A549 (cell line): ENCODE measurements at regions not wholly inside any gene's neighbourhood (a gene's known extent, or its start where the extent isn't known, plus 50 kb on each side); places are given as distances from the start of the nearest gene placed in this dataset.
"Not testable (repeated sequence)": the region's sequence is repeated elsewhere in the genome, so short reads cannot be mapped to it uniquely, and the experiment has no call there.

Source experiments
- ATAC-seq, 2 experiments: fragments of 200-7000 bp in 1 of 2; fragments of >200 bp in 1 of 2; cut with Nextera tagmentation in 1 of 2; cut with Tn5 transposase in 1 of 2; 3 replicates each; pipeline versions ENCODE4 v1.8.0 to v1.9.1; 2018 to 2020; ENCODE audit warnings: mild to moderate bottlenecking in 1 of 2, moderate library complexity in 1 of 2
- CTCF ChIA-PET: fragments of 300-600 bp; sonication (Branson Sonifier 250); formaldehyde crosslinking; extraction: SDS; loops from one replicate; lab custom pipeline; 2021; ENCODE audit warnings: antibody characterized with exemption, inconsistent platforms; lab: Yijun Ruan, JAX
- POLR2A ChIA-PET: fragments of 350-600 bp; formaldehyde crosslinking; extraction: SDS; loops from one replicate; lab custom pipeline; 2021; ENCODE audit warnings: antibody characterized with exemption, inconsistent platforms; lab: Yijun Ruan, JAX
- DNase-seq, 2 experiments: peaks; one replicate each; pipeline versions ENCODE4 v3.0.0 to v3.0.0-alpha.2; 2011 to 2016; ENCODE audit warnings: low read depth in 1 of 2, low spot score in 1 of 2
- FAIRE-seq: peaks from 2 replicates; lab custom pipeline; 2011; peaks lifted over from hg19 to GRCh38; lab: Jason Lieb, UNC
- H3K27ac ChIP-seq, 2 experiments: fragments of >200 bp; sonication (Bioruptor Twin); formaldehyde crosslinking; 3 replicates each; pipeline ENCODE4 v1.5.1; 2016 to 2017
- H3K4me1 ChIP-seq: fragments of >200 bp; sonication (Bioruptor Twin); formaldehyde crosslinking; 3 replicates; pipeline ENCODE4 v1.6.1; 2016
- H3K4me2 ChIP-seq: fragments of >200 bp; sonication (Bioruptor Twin); formaldehyde crosslinking; 3 replicates; pipeline ENCODE4 v1.6.1; 2016
- H3K4me3 ChIP-seq: fragments of >200 bp; sonication (Bioruptor Twin); formaldehyde crosslinking; 3 replicates; pipeline ENCODE4 v1.5.1; 2016
- H3K9me3 ChIP-seq: fragments of >200 bp; sonication (Bioruptor Twin); formaldehyde crosslinking; 3 replicates; pipeline ENCODE4 v1.6.1; 2016
- BCL3 ChIP-seq: fragments of >200 bp; sonication (Bioruptor Twin); formaldehyde crosslinking; IDR thresholded peaks from 3 replicates; pipeline ENCODE4 v1.6.1; 2016
- CBX8 ChIP-seq: fragments of 200-600 bp; sonication (generic); IDR thresholded peaks from 2 replicates; pipeline ENCODE4 v1.6.1; 2016
- CEBPB ChIP-seq, 2 experiments: fragments of >200 bp in 1 of 2; sonication (Bioruptor Twin) in 1 of 2; formaldehyde crosslinking in 1 of 2; IDR thresholded peaks; 2 replicates each; pipeline ENCODE4 v1.6.1; 2012 to 2016
- EHF ChIP-seq: fragments of 250-450 bp; sonication (Bioruptor Pico); IDR thresholded peaks from 2 replicates; pipeline ENCODE4 v1.5.0; 2020; ENCODE audit warnings: mild to moderate bottlenecking
- EHMT2 ChIP-seq: fragments of 200-600 bp; sonication (generic); IDR thresholded peaks from 2 replicates; pipeline ENCODE4 v1.6.1; 2016; ENCODE audit warnings: antibody characterized with exemption, low read depth, mild to moderate bottlenecking, moderate library complexity
- FOSB ChIP-seq: fragments of 250-450 bp; sonication (Bioruptor Pico); IDR thresholded peaks from 2 replicates; pipeline ENCODE4 v1.5.0; 2020; ENCODE audit warnings: mild to moderate bottlenecking, moderate library complexity
- FOSL2 ChIP-seq, 2 experiments: fragments of 450-650 bp in 1 of 2; fragments of >200 bp in 1 of 2; sonication (Bioruptor Twin) in 1 of 2; formaldehyde crosslinking; IDR thresholded peaks; 2 replicates each; pipeline versions ENCODE4 v1.5.0 to v1.6.1; 2016 to 2020; ENCODE audit warnings: mild to moderate bottlenecking in 1 of 2, moderate library complexity in 1 of 2
- FOXS1 ChIP-seq: fragments of 250-450 bp; sonication (Bioruptor Pico); IDR thresholded peaks from 2 replicates; pipeline ENCODE4 v1.5.0; 2020; ENCODE audit warnings: mild to moderate bottlenecking, moderate library complexity
- HDAC2 ChIP-seq: fragments of 200-600 bp; sonication (generic); IDR thresholded peaks from 2 replicates; pipeline ENCODE4 v1.6.1; 2016
- HOXA7 ChIP-seq: fragments of 250-450 bp; sonication (Bioruptor Pico); IDR thresholded peaks from 2 replicates; pipeline ENCODE4 v1.5.0; 2020; ENCODE audit warnings: mild to moderate bottlenecking, moderate library complexity
- HOXB13 ChIP-seq: fragments of 250-450 bp; sonication (Bioruptor Pico); IDR thresholded peaks from 2 replicates; pipeline ENCODE4 v1.5.0; 2020; ENCODE audit warnings: low read depth, mild to moderate bottlenecking, moderate library complexity
- HOXB5 ChIP-seq: fragments of 250-450 bp; sonication (Bioruptor Pico); IDR thresholded peaks from 2 replicates; pipeline ENCODE4 v1.5.0; 2020; ENCODE audit warnings: mild to moderate bottlenecking, moderate library complexity
- KDM1A ChIP-seq: fragments of 200-600 bp; sonication (generic); IDR thresholded peaks from 2 replicates; pipeline ENCODE4 v1.6.1; 2016; ENCODE audit warnings: low read depth, mild to moderate bottlenecking
- MAZ ChIP-seq: fragments of 150-350 bp; IDR thresholded peaks from 2 replicates; pipeline ENCODE4 v1.6.1; 2014; ENCODE audit warnings: antibody characterized with exemption, low read depth, low read length, borderline replicate concordance
- NPAS2 ChIP-seq: fragments of 250-450 bp; sonication (Bioruptor Pico); IDR thresholded peaks from 2 replicates; pipeline ENCODE4 v1.8.0; 2022; ENCODE audit warnings: mild to moderate bottlenecking, moderate library complexity, borderline replicate concordance
- RARB ChIP-seq: fragments of 250-450 bp; sonication (Bioruptor Pico); IDR thresholded peaks from 2 replicates; pipeline ENCODE4 v1.8.0; 2021; ENCODE audit warnings: mild to moderate bottlenecking, moderate library complexity
- SREBF2 ChIP-seq: fragments of 450-650 bp; IDR thresholded peaks from 2 replicates; pipeline ENCODE4 v1.6.1; 2014; ENCODE audit warnings: mild to moderate bottlenecking, moderate library complexity
- ZC3H11A ChIP-seq: fragments of 450-650 bp; IDR thresholded peaks from 2 replicates; pipeline ENCODE4 v1.6.1; 2014; ENCODE audit warnings: antibody characterized with exemption, mild to moderate bottlenecking
- ZFP36 ChIP-seq: fragments of 450-650 bp; IDR thresholded peaks from 2 replicates; pipeline ENCODE4 v1.6.1; 2014; ENCODE audit warnings: borderline replicate concordance; ENCODE audit not compliant: partially characterized antibody
- WGBS: methylation state at CpG from one replicate; pipeline ENCODE4 v1.1.6; 2017; ENCODE audit errors: missing lambda C conversion rate; 5-methylcytosine and 5-hydroxymethylcytosine counted together

- ATAC-seq = no peak
These were observed 161.5 kb downstream of the TMEM132E start for GRCh38 chr17:34740565-34741520.

GRCh38 chr17:34739386-34739785 is 160.0 kb downstream of the TMEM132E start:
- H3K4me1 ChIP-seq = no peaks in the 10 kb centered on the region
- 34% methylated on average over 5 of the region's 5 CpGs for WGBS
- TF ChIP-seq HDAC2 (no peak), EHMT2 (no peak), CEBPB (IDR thresholded peaks at IDR 0.05) (no peak), RARB (CRISPR knock-in tag) (no peak), BCL3 (no peak), FOSL2 (IDR thresholded peaks at IDR 0.05) (no peak), FOSL2 (CRISPR knock-in tag; IDR thresholded peaks at IDR 0.05) (no peak), HOXB13 (CRISPR knock-in tag) (no peak), CBX8 (no peak), ZFP36 (no peak)
- H3K4me2 ChIP-seq = no peak overlapping the region
- ChIA-PET POLR2A (no interaction called here), CTCF (interaction anchor here (0.6 kb wide), 1 partner anchor 10 kb away, joined by 4 read pairs; no protein-coding TSS in a partner anchor)
- FAIRE-seq (no peak), ATAC-seq (no peak), DNase-seq (no peak)
- H3K4me3 ChIP-seq = no peak overlapping the region
- H3K9me3 ChIP-seq = 0 out of 3 replicates have a peak, but pooled peaks cover 2% of the 10 kb centered on the region
- H3K27ac ChIP-seq = no peak overlapping the region

More at GRCh38 chr17:34740565-34741520, 161.5 kb downstream of the TMEM132E start:
- CTCF ChIA-PET = interaction anchor here (0.8 kb wide), 1 partner anchor 51 kb away, joined by 3 read pairs; no protein-coding TSS in a partner anchor
- DNase-seq (no peak), FAIRE-seq (no peak)
- 37% methylated on average over 8 of the region's 8 CpGs for WGBS
- H3K4me1 ChIP-seq = no peaks in the 10 kb centered on the region
- POLR2A ChIA-PET = no interaction called here
- no peak for TF ChIP-seq EHF
- no peak for TF ChIP-seq ZC3H11A
- no peak for TF ChIP-seq CEBPB (IDR thresholded peaks at IDR 0.05)
- TF ChIP-seq FOXS1 = no peak
- TF ChIP-seq, all 56 proteins: peak for 0
- H3K4me2 ChIP-seq = no peak overlapping the region
- no peak overlapping the region for H3K27ac ChIP-seq
- 0 out of 3 replicates have a peak, but pooled peaks cover 2% of the 10 kb centered on the region for H3K9me3 ChIP-seq
- H3K4me3 ChIP-seq = no peak overlapping the region

GRCh38 chr17:34737673-34738072 is 158.3 kb downstream of the TMEM132E start:
- ATAC-seq, H3K4me3 ChIP-seq, H3K4me1 ChIP-seq, POLR2A ChIA-PET, FAIRE-seq, DNase-seq, CTCF ChIA-PET, H3K4me2 ChIP-seq, H3K27ac ChIP-seq, H3K9me3 ChIP-seq: not testable (repeated sequence)
- 14% methylated on average over 4 of the region's 4 CpGs for WGBS

GRCh38 chr17:34736611-34737010 is 157.2 kb downstream of the TMEM132E start:
- Histone ChIP-seq H3K4me1 (no peaks in the 10 kb centered on the region), H3K4me2 (no peak overlapping the region), H3K4me3 (no peak overlapping the region), H3K9me3 (peaks cover 9% of the 10 kb centered on the region; the same call in 2 of the 3 replicates), H3K27ac (no peak overlapping the region)
- DNase-seq (no peak), ATAC-seq (no peak), FAIRE-seq (no peak)
- 8% methylated on average over 8 of the region's 8 CpGs for WGBS
- CTCF ChIA-PET = no interaction called here
- TF ChIP-seq HOXA7 (CRISPR knock-in tag) = no peak
- no peak for TF ChIP-seq MAZ
- TF ChIP-seq ZFP36 = no peak
- TF ChIP-seq FOSB (CRISPR knock-in tag) = no peak
- no peak for TF ChIP-seq ZC3H11A
- no peak for TF ChIP-seq KDM1A
- TF ChIP-seq HOXB5 (CRISPR knock-in tag) = no peak
- no peak for TF ChIP-seq NPAS2 (CRISPR knock-in tag)
- no peak for TF ChIP-seq FOXS1
- no peak for TF ChIP-seq SREBF2
- no peak for TF ChIP-seq FOSL2 (IDR thresholded peaks at IDR 0.05)
- TF ChIP-seq FOSL2 (CRISPR knock-in tag; IDR thresholded peaks at IDR 0.05) = no peak
- POLR2A ChIA-PET = no interaction called here
